ENCODE measurements at regions not wholly inside any gene's neighbourhood (a gene's known extent, or its start where the extent isn't known, plus 50 kb on each side); places are given as distances from the start of the nearest gene placed in this dataset.
"Not testable (repeated sequence)": the region's sequence is repeated elsewhere in the genome, so short reads cannot be mapped to it uniquely, and the experiment has no call there.

GRCh38 chr3:103515116-103515515 is 1080.3 kb downstream of the ZPLD1 start:
- H3K36me3 ChIP-seq (ENCODE audit: control insufficient read depth, insufficient read depth, low read length), result no peaks in the 10 kb centered on the region
- no peak overlapping the region for H3K27ac ChIP-seq (ENCODE audit: low read depth, low read length)
- no peaks in the 10 kb centered on the region for H3K27me3 ChIP-seq (ENCODE audit: control insufficient read depth, insufficient read depth, low read length)
- H3K9ac ChIP-seq (ENCODE audit: low read length), result no peak overlapping the region
- H3K4me3 ChIP-seq (ENCODE audit: low read depth, low read length), result no peak overlapping the region
- peaks cover 9% of the 10 kb centered on the region; the same call in 1 of the 2 replicates for H3K4me1 ChIP-seq (ENCODE audit: control insufficient read depth, insufficient read depth, low read length)
- no peaks in the 10 kb centered on the region for H3K9me3 ChIP-seq (ENCODE audit: control insufficient read depth, insufficient read depth, low read depth, low read length)

- no peak overlapping the region for H3K9ac ChIP-seq (ENCODE audit: low read length)
- no peak overlapping the region for H3K4me3 ChIP-seq (ENCODE audit: low read depth, low read length)
- H3K27me3 ChIP-seq (ENCODE audit: control insufficient read depth, insufficient read depth, low read length), result no peaks in the 10 kb centered on the region
- peaks cover 8% of the 10 kb centered on the region; the same call in 1 of the 2 replicates for H3K4me1 ChIP-seq (ENCODE audit: control insufficient read depth, insufficient read depth, low read length)
- no peak overlapping the region for H3K27ac ChIP-seq (ENCODE audit: low read depth, low read length)
- peaks cover 3% of the 10 kb centered on the region; the same call in 1 of the 2 replicates for H3K9me3 ChIP-seq (ENCODE audit: control insufficient read depth, insufficient read depth, low read depth, low read length)
- no peaks in the 10 kb centered on the region for H3K36me3 ChIP-seq (ENCODE audit: control insufficient read depth, insufficient read depth, low read length)
Observed at GRCh38 chr3:103516950-103517349, 1082.1 kb downstream of the ZPLD1 start.

DNA sequence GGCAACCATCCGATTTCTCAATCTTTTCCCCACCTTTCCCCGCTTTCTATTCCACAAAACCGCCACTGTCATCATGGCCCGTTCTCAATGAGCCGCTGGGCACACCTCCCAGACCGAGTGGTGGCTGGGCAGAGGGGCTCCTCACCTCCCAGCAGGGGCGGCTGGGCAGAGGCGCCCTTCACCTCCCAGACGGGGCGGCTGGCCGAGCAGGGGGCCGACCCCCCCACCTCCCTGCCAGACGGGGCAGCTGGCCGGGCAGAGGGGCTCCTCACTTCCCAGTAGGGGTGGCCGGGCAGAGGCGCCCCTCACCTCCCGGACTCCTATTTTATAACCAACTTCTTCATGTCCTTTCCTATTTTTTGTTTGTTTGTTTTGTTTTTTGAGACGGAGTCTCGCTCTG is 1096.5 kb downstream of the ZPLD1 start:
- not testable (repeated sequence) for H3K9me3 ChIP-seq (ENCODE audit: control insufficient read depth, insufficient read depth, low read depth, low read length); H3K27ac ChIP-seq (ENCODE audit: low read depth, low read length); H3K9ac ChIP-seq (ENCODE audit: low read length); H3K36me3 ChIP-seq (ENCODE audit: control insufficient read depth, insufficient read depth, low read length); H3K4me1 ChIP-seq (ENCODE audit: control insufficient read depth, insufficient read depth, low read length); H3K27me3 ChIP-seq (ENCODE audit: control insufficient read depth, insufficient read depth, low read length); H3K4me3 ChIP-seq (ENCODE audit: low read depth, low read length)

GRCh38 chr3:103532986-103533385 is 1098.2 kb downstream of the ZPLD1 start:
- Histone ChIP-seq H3K27me3 (ENCODE audit: control insufficient read depth, insufficient read depth, low read length) (no peaks in the 10 kb centered on the region), H3K9ac (ENCODE audit: low read length) (no peak overlapping the region), H3K36me3 (ENCODE audit: control insufficient read depth, insufficient read depth, low read length) (no peaks in the 10 kb centered on the region), H3K27ac (ENCODE audit: low read depth, low read length) (no peak overlapping the region), H3K4me1 (ENCODE audit: control insufficient read depth, insufficient read depth, low read length) (no peaks in the 10 kb centered on the region), H3K4me3 (ENCODE audit: low read depth, low read length) (no peak overlapping the region), H3K9me3 (ENCODE audit: control insufficient read depth, insufficient read depth, low read depth, low read length) (no peaks in the 10 kb centered on the region)

- Histone ChIP-seq H3K27me3 (ENCODE audit: control insufficient read depth, insufficient read depth, low read length) (no peaks in the 10 kb centered on the region), H3K27ac (ENCODE audit: low read depth, low read length) (no peak overlapping the region), H3K9ac (ENCODE audit: low read length) (no peak overlapping the region), H3K4me3 (ENCODE audit: low read depth, low read length) (no peak overlapping the region), H3K9me3 (ENCODE audit: control insufficient read depth, insufficient read depth, low read depth, low read length) (no peaks in the 10 kb centered on the region), H3K4me1 (ENCODE audit: control insufficient read depth, insufficient read depth, low read length) (peaks cover 5% of the 10 kb centered on the region; the same call in 1 of the 2 replicates), H3K36me3 (ENCODE audit: control insufficient read depth, insufficient read depth, low read length) (no peaks in the 10 kb centered on the region)
Observed at GRCh38 chr3:103554451-103554850, 1119.6 kb downstream of the ZPLD1 start.

DNA sequence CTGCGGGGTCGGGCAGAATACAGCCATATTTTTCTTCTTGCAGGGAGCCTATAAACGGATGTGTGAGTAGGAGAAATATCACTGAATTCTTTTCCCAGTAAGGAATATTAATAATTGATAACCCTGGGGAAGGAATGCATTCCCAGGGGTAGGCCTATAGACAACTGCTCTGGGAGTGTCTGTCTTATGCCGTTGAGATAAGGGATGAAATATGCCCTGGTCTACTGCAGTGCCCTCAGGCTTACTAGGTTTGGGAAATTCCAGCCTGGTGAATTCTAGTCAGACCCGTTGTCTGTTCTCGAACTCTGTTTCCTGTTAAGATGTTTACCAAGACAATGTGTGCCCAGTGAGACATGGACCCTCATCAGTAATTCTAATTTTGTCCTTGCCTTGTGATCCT is 1129.3 kb downstream of the ZPLD1 start:
- not testable (repeated sequence) for H3K27ac ChIP-seq (ENCODE audit: low read depth, low read length); H3K4me3 ChIP-seq (ENCODE audit: low read depth, low read length); H3K9me3 ChIP-seq (ENCODE audit: control insufficient read depth, insufficient read depth, low read depth, low read length); H3K27me3 ChIP-seq (ENCODE audit: control insufficient read depth, insufficient read depth, low read length); H3K4me1 ChIP-seq (ENCODE audit: control insufficient read depth, insufficient read depth, low read length); H3K9ac ChIP-seq (ENCODE audit: low read length); H3K36me3 ChIP-seq (ENCODE audit: control insufficient read depth, insufficient read depth, low read length)

DNA sequence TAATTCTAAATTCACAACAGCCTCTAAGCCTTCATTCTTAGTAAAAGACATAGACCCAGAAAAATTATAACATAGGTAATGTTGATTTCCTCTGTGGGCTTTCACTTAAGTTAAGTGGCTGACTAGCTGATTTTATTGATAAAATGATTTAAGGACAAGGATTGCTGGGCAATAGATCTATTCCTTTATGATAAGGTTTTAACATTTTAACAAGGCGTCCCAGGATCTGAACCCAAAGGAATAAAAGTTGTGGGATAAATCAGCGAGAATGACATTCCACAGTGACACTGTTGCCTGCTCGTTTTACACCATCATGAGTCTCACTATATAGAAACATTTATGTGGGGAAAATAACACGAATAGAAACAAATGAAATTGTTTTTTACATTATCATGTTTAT is 1151.0 kb downstream of the ZPLD1 start:
- H3K9ac ChIP-seq (ENCODE audit: low read length), result no peak overlapping the region
- no peaks in the 10 kb centered on the region for H3K4me1 ChIP-seq (ENCODE audit: control insufficient read depth, insufficient read depth, low read length)
- no peak overlapping the region for H3K4me3 ChIP-seq (ENCODE audit: low read depth, low read length)
- H3K27me3 ChIP-seq (ENCODE audit: control insufficient read depth, insufficient read depth, low read length), result no peaks in the 10 kb centered on the region
- no peaks in the 10 kb centered on the region for H3K9me3 ChIP-seq (ENCODE audit: control insufficient read depth, insufficient read depth, low read depth, low read length)
- no peaks in the 10 kb centered on the region for H3K36me3 ChIP-seq (ENCODE audit: control insufficient read depth, insufficient read depth, low read length)
- no peak overlapping the region for H3K27ac ChIP-seq (ENCODE audit: low read depth, low read length)

- no peak overlapping the region for H3K27ac ChIP-seq (ENCODE audit: low read depth, low read length)
- no peaks in the 10 kb centered on the region for H3K9me3 ChIP-seq (ENCODE audit: control insufficient read depth, insufficient read depth, low read depth, low read length)
- no peak overlapping the region for H3K9ac ChIP-seq (ENCODE audit: low read length)
- no peaks in the 10 kb centered on the region for H3K36me3 ChIP-seq (ENCODE audit: control insufficient read depth, insufficient read depth, low read length)
- no peak overlapping the region for H3K4me3 ChIP-seq (ENCODE audit: low read depth, low read length)
- H3K27me3 ChIP-seq (ENCODE audit: control insufficient read depth, insufficient read depth, low read length), result no peaks in the 10 kb centered on the region
- H3K4me1 ChIP-seq (ENCODE audit: control insufficient read depth, insufficient read depth, low read length), result no peaks in the 10 kb centered on the region
Observed at GRCh38 chr3:103589770-103590169, 1155.0 kb downstream of the ZPLD1 start.

DNA sequence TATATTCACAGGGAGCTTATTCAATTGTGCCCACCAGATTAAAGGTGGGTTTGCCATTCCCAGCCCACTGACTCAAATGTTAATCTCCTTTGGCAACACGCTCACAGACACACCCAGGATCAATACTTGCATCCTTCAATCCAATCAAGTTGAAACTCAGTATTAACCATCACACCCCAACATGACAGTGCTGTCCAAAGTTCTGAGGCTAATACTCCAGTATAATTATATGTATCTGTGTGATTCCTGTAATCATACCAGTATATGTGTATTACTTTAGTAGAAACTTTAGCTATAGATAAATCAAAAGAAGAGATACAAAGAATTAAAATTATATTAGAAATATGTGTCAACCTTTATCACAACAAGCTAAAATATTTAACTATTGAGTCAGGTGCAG is 1166.0 kb downstream of the ZPLD1 start:
- H3K4me1 ChIP-seq (ENCODE audit: control insufficient read depth, insufficient read depth, low read length), result no peaks in the 10 kb centered on the region
- H3K36me3 ChIP-seq (ENCODE audit: control insufficient read depth, insufficient read depth, low read length), result no peaks in the 10 kb centered on the region
- H3K27ac ChIP-seq (ENCODE audit: low read depth, low read length), result no peak overlapping the region
- no peaks in the 10 kb centered on the region for H3K27me3 ChIP-seq (ENCODE audit: control insufficient read depth, insufficient read depth, low read length)
- H3K9me3 ChIP-seq (ENCODE audit: control insufficient read depth, insufficient read depth, low read depth, low read length), result no peaks in the 10 kb centered on the region
- H3K4me3 ChIP-seq (ENCODE audit: low read depth, low read length), result no peak overlapping the region
- H3K9ac ChIP-seq (ENCODE audit: low read length), result no peak overlapping the region

- no peak overlapping the region for H3K27ac ChIP-seq (ENCODE audit: low read depth, low read length)
Observed at GRCh38 chr3:103601666-103602065, 1166.9 kb downstream of the ZPLD1 start.

GRCh38 chr3:103609472-103609871 is 1174.7 kb downstream of the ZPLD1 start:
- no peak overlapping the region for H3K27ac ChIP-seq (ENCODE audit: low read depth, low read length)
- no peaks in the 10 kb centered on the region for H3K36me3 ChIP-seq (ENCODE audit: control insufficient read depth, insufficient read depth, low read length)
- H3K4me3 ChIP-seq (ENCODE audit: low read depth, low read length), result no peak overlapping the region
- H3K9me3 ChIP-seq (ENCODE audit: control insufficient read depth, insufficient read depth, low read depth, low read length), result no peaks in the 10 kb centered on the region
- H3K4me1 ChIP-seq (ENCODE audit: control insufficient read depth, insufficient read depth, low read length), result no peaks in the 10 kb centered on the region
- no peaks in the 10 kb centered on the region for H3K27me3 ChIP-seq (ENCODE audit: control insufficient read depth, insufficient read depth, low read length)
- no peak overlapping the region for H3K9ac ChIP-seq (ENCODE audit: low read length)

More at GRCh38 chr3:103601666-103602065, 1166.9 kb downstream of the ZPLD1 start:
- Histone ChIP-seq H3K4me3 (ENCODE audit: low read depth, low read length) (no peak overlapping the region), H3K36me3 (ENCODE audit: control insufficient read depth, insufficient read depth, low read length) (no peaks in the 10 kb centered on the region), H3K9me3 (ENCODE audit: control insufficient read depth, insufficient read depth, low read depth, low read length) (no peaks in the 10 kb centered on the region), H3K27me3 (ENCODE audit: control insufficient read depth, insufficient read depth, low read length) (no peaks in the 10 kb centered on the region), H3K9ac (ENCODE audit: low read length) (no peak overlapping the region), H3K4me1 (ENCODE audit: control insufficient read depth, insufficient read depth, low read length) (no peaks in the 10 kb centered on the region)
